ENCODE measurements at regions not wholly inside any gene's neighbourhood (a gene's known extent, or its start where the extent isn't known, plus 50 kb on each side); places are given as distances from the start of the nearest gene placed in this dataset.

DNA sequence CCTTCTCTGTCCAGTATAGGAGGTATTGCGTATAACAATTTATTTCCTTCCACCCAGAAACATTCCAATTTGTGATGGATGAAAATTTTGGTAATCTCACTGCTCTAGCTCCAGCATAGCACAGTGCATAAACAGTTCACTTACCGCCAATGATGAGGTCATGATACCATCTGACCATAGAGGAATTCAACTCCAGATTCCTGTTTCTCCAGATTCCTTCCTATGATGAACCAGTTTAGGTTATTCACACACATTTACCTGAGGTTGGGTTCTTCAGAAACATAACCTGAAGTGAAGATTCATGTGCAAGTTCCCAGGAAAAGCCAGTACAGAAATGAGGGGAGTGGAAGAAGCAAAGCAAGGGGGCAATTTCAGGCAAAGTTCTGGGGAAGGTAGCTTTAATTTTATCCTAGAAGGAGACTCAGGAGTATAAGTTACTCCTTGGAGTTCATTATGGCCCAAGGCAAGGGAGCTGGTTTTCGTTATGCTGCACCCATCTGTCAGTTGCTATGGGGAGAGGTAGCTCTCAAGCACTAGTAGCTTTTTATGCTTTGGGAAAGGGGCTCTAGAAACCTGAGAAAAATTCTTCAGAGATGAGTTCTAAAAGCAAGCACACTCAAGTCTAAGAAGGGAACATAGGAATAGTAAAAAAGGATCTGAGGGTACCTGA lies 121.6 kb downstream of the CASP12 start:
- no peak for TF ChIP-seq POLR2A (IDR thresholded peaks at IDR 0.05; ENCODE audit: low read depth)
- no peak for TF ChIP-seq POLR2AphosphoS5 (IDR thresholded peaks at IDR 0.05)

All from esophagus muscularis mucosa (tissue), 2 donors.